H1 (cell line): ENCODE measurements at regions not wholly inside any gene's neighbourhood (a gene's known extent, or its start where the extent isn't known, plus 50 kb on each side); places are given as distances from the start of the nearest gene placed in this dataset.

ENCODE experiments used
- CTCF ChIA-PET: fragments of 300-600 bp; sonication (Branson Sonifier 250); formaldehyde crosslinking; loops from one replicate; lab custom pipeline; 2021; ENCODE audit not compliant: partially characterized antibody; lab: Charles Lee
- POLR2A ChIA-PET: fragments of 300-600 bp; sonication (Branson Sonifier 250); formaldehyde crosslinking; loops from one replicate; lab custom pipeline; 2021; ENCODE audit warnings: inconsistent platforms; ENCODE audit not compliant: partially characterized antibody; lab: Charles Lee
- DNase-seq, 2 experiments: peaks; one replicate each; pipeline versions ENCODE4 v3.0.0 to v3.0.0-alpha.2; 2010 to 2022; ENCODE audit warnings: low spot score in 2 of 2, low read depth in 1 of 2, mixed read lengths in 1 of 2
- FAIRE-seq: peaks from 2 replicates; lab custom pipeline; 2011; peaks lifted over from hg19 to GRCh38; lab: Jason Lieb, UNC
- H2AFZ ChIP-seq: 2 replicates; pipeline ENCODE4 v1.8.1; 2012; ENCODE audit warnings: low read length, inconsistent platforms
- H2AK5ac ChIP-seq: 2 replicates; pipeline ENCODE4 v1.6.1; 2013; ENCODE audit warnings: low read depth, low read length
- H2BK120ac ChIP-seq: replicated peaks from 2 replicates; pipeline ENCODE3; 2013; ENCODE audit warnings: low read depth, low read length, inconsistent platforms
- H2BK12ac ChIP-seq: 2 replicates; pipeline ENCODE4 v1.6.1; 2013; ENCODE audit warnings: low read depth, low read length
- H2BK15ac ChIP-seq: 2 replicates; pipeline ENCODE4 v1.6.1; 2013; ENCODE audit warnings: low read length
- H2BK20ac ChIP-seq: 2 replicates; pipeline ENCODE4 v1.6.1; 2013; ENCODE audit warnings: low read length
- H2BK5ac ChIP-seq: 2 replicates; pipeline ENCODE4 v1.6.1; 2013; ENCODE audit warnings: low read depth, low read length
- H3K14ac ChIP-seq: 2 replicates; pipeline ENCODE4 v1.6.1; 2013; ENCODE audit warnings: inconsistent platforms; ENCODE audit not compliant: insufficient read length
- H3K18ac ChIP-seq: 2 replicates; pipeline ENCODE4 v1.6.1; 2013; ENCODE audit warnings: low read length; ENCODE audit errors: extremely low read depth
- H3K23ac ChIP-seq: 2 replicates; pipeline ENCODE4 v1.6.1; 2013; ENCODE audit warnings: inconsistent platforms; ENCODE audit not compliant: insufficient read length
- H3K23me2 ChIP-seq: 2 replicates; pipeline ENCODE4 v1.6.1; 2013; ENCODE audit warnings: low read depth, low read length
- H3K27ac ChIP-seq: 2 replicates; pipeline ENCODE4 v1.6.1; 2011; ENCODE audit warnings: low read depth, low read length, inconsistent platforms
- H3K27me3 ChIP-seq, 4 experiments: replicated peaks in 1 of 4; 1 replicate in 1 of 4; 2 replicates in 3 of 4; pipeline versions ENCODE4 v1.6.1 to v1.8.1; 2011 to 2013; ENCODE audit warnings: low read length in 3 of 4, mild to moderate bottlenecking in 3 of 4, inconsistent platforms in 2 of 4, mixed read lengths in 2 of 4, moderate library complexity in 1 of 4; ENCODE audit not compliant: control insufficient read depth in 3 of 4, insufficient read depth in 3 of 4; ENCODE audit errors: extremely low read depth in 1 of 4
- H3K36me3 ChIP-seq, 4 experiments: 2 replicates each; pipeline versions ENCODE4 v1.6.1 to v1.8.1; 2011 to 2013; ENCODE audit warnings: mild to moderate bottlenecking in 4 of 4, low read length in 3 of 4, moderate library complexity in 2 of 4, control low read depth in 1 of 4, inconsistent platforms in 1 of 4; ENCODE audit not compliant: insufficient read depth in 4 of 4, control insufficient read depth in 2 of 4
- H3K4ac ChIP-seq: replicated peaks from 2 replicates; pipeline ENCODE3; 2013; ENCODE audit warnings: low read length, low read depth, mixed read lengths, inconsistent platforms; ENCODE audit not compliant: insufficient read length
- H3K4me1 ChIP-seq, 4 experiments: replicated peaks in 1 of 4; 1 replicate in 1 of 4; 2 replicates in 3 of 4; pipeline versions ENCODE4 v1.6.1 to v1.8.1; 2011 to 2013; ENCODE audit warnings: low read length in 3 of 4, inconsistent platforms in 2 of 4, mixed read lengths in 1 of 4; ENCODE audit not compliant: insufficient read depth in 4 of 4, control insufficient read depth in 3 of 4
- H3K4me2 ChIP-seq, 2 experiments: 2 replicates each; pipeline versions ENCODE4 v1.6.1 to v1.8.1; 2011 to 2013; ENCODE audit warnings: low read depth in 2 of 2, low read length in 2 of 2, control low read depth in 1 of 2, inconsistent platforms in 1 of 2, mild to moderate bottlenecking in 1 of 2; ENCODE audit not compliant: insufficient read depth in 1 of 2
- H3K4me3 ChIP-seq, 4 experiments: fragments of 200-600, 300-600 bp in 1 of 4; sonication (generic), shearing (Covaris generic), sonication (Bioruptor Twin) in 1 of 4; 2 replicates each; pipeline versions ENCODE4 v1.5.1 to v1.8.1; 2011 to 2016; ENCODE audit warnings: low read length in 4 of 4, low read depth in 3 of 4, control low read depth in 2 of 4, inconsistent platforms in 2 of 4, mild to moderate bottlenecking in 2 of 4, mixed read lengths in 1 of 4, moderate library complexity in 1 of 4; ENCODE audit not compliant: insufficient read depth in 2 of 4; ENCODE audit errors: extremely low read depth in 1 of 4
- H3K56ac ChIP-seq: replicated peaks from 2 replicates; pipeline ENCODE3; 2013; ENCODE audit warnings: low read depth, mild to moderate bottlenecking, mixed read lengths, low read length, inconsistent platforms; ENCODE audit not compliant: insufficient read length
- H3K79me1 ChIP-seq: 2 replicates; pipeline ENCODE4 v1.6.1; 2013; ENCODE audit warnings: low read depth, low read length, control low read depth
- H3K79me2 ChIP-seq, 2 experiments: 2 replicates each; pipeline versions ENCODE4 v1.6.1 to v1.8.1; 2012 to 2013; ENCODE audit warnings: low read length in 2 of 2, mild to moderate bottlenecking in 2 of 2, inconsistent platforms in 1 of 2; ENCODE audit not compliant: insufficient read depth in 2 of 2, control insufficient read depth in 1 of 2
- H3K9ac ChIP-seq, 4 experiments: replicated peaks in 1 of 4; 1 replicate in 1 of 4; 2 replicates in 3 of 4; pipeline versions ENCODE4 v1.6.1 to v1.8.1; 2011 to 2013; ENCODE audit warnings: low read depth in 3 of 4, low read length in 3 of 4, control low read depth in 2 of 4, mild to moderate bottlenecking in 2 of 4, moderate library complexity in 2 of 4, inconsistent platforms in 1 of 4; ENCODE audit errors: extremely low read depth in 1 of 4
- H3K9me3 ChIP-seq, 2 experiments: 2 replicates each; pipeline versions ENCODE4 v1.6.1 to v1.8.1; 2012 to 2013; ENCODE audit warnings: mild to moderate bottlenecking in 2 of 2, moderate library complexity in 2 of 2, control low read depth in 1 of 2, inconsistent platforms in 1 of 2, low read depth in 1 of 2, low read length in 1 of 2, mixed read lengths in 1 of 2; ENCODE audit not compliant: insufficient read depth in 2 of 2
- H4K20me1 ChIP-seq, 2 experiments: replicated peaks in 1 of 2; 2 replicates each; pipeline versions ENCODE3 to v1.8.1; 2011 to 2013; ENCODE audit warnings: inconsistent platforms in 2 of 2, low read length in 2 of 2, mild to moderate bottlenecking in 1 of 2; ENCODE audit not compliant: insufficient read depth in 2 of 2, control insufficient read depth in 1 of 2
- H4K5ac ChIP-seq: 2 replicates; pipeline ENCODE4 v1.6.1; 2013; ENCODE audit warnings: low read length, low read depth, mixed read lengths, inconsistent platforms; ENCODE audit not compliant: insufficient read length
- H4K8ac ChIP-seq: 2 replicates; pipeline ENCODE4 v1.8.0; 2013; ENCODE audit warnings: mild to moderate bottlenecking, moderate library complexity, low read length, inconsistent platforms; ENCODE audit not compliant: insufficient read depth; ENCODE audit errors: extremely low read depth
- H4K91ac ChIP-seq: replicated peaks from 2 replicates; pipeline ENCODE3; 2013; ENCODE audit warnings: low read length, mixed read lengths, inconsistent platforms; ENCODE audit not compliant: insufficient read length
- EZH2 ChIP-seq: fragments of 200-600 bp; sonication (generic); IDR thresholded peaks from 2 replicates; pipeline ENCODE4 v1.7.1; 2012; ENCODE audit warnings: low read depth, mild to moderate bottlenecking, moderate library complexity, low read length, inconsistent platforms; ENCODE audit not compliant: severe bottlenecking
- GTF2F1 ChIP-seq: IDR thresholded peaks from 2 replicates; pipeline ENCODE4 v1.6.1; 2012; ENCODE audit warnings: low read depth, low read length, improper control_type of control experiment, borderline replicate concordance
- JUN ChIP-seq: IDR thresholded peaks from 2 replicates; pipeline ENCODE4 v1.6.1; 2011; ENCODE audit warnings: low read depth, mild to moderate bottlenecking, improper control_type of control experiment, low read length
- RFX5 ChIP-seq: IDR thresholded peaks from 2 replicates; pipeline ENCODE4 v1.6.1; 2011; ENCODE audit warnings: low read depth, low read length, improper control_type of control experiment, borderline replicate concordance
- SIRT6 ChIP-seq: IDR thresholded peaks from one replicate; pipeline ENCODE4 v1.7.1; 2012; ENCODE audit warnings: low read length, inconsistent platforms
- SP2 ChIP-seq: IDR thresholded peaks from 2 replicates; pipeline ENCODE4 v1.6.1; 2012; ENCODE audit warnings: mild to moderate bottlenecking, low read length, inconsistent platforms
- SUZ12 ChIP-seq: fragments of 200-600 bp; sonication (generic); IDR thresholded peaks from 2 replicates; pipeline ENCODE4 v1.6.1; 2012; ENCODE audit warnings: mild to moderate bottlenecking, inconsistent platforms, low read length, moderate library complexity, mixed read lengths
- WGBS, 2 experiments: shearing (Covaris generic) in 1 of 2; methylation state at CpG; one replicate each; pipeline versions ENCODE4 v1.1.6 to v1.1.7; 2013 to 2015; ENCODE audit warnings: low lambda C conversion rate in 2 of 2, mixed read lengths in 2 of 2, inconsistent platforms in 1 of 2, low coverage in 1 of 2, missing lambda C conversion rate in 1 of 2; ENCODE audit not compliant: insufficient replicate concordance in 2 of 2, insufficient coverage in 1 of 2, insufficient read length in 1 of 2; ENCODE audit errors: extremely low coverage in 1 of 2, missing lambda C conversion rate in 1 of 2; 5-methylcytosine and 5-hydroxymethylcytosine counted together

DNA sequence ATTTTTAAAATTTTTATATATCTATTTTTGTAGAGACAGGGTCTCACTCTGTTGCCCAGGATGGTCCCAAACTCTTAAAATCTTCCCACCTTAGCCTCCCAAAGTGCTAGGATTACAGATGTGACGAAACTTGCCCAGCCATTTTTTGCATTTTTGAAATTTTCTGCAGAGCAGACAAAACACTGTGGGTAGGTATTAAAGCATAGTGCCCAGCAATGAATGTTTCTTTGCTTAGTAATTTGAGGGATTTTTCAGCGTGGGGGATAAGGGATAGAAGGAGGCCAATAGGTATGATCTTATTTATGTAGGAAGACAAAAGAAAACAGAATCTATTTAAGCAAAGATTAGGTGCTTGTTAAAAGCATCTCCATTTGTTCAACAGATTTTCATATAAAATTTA is 446.8 kb upstream of the DPH6 start:
- Histone ChIP-seq H2AFZ (no peak overlapping the region), H2BK5ac (no peak overlapping the region), H4K8ac (no peak overlapping the region), H2BK20ac (no peak overlapping the region), H3K9ac (no peak overlapping the region), H3K56ac (no peak overlapping the region), H3K4me3 (no peak overlapping the region), H3K79me1 (no peaks in the 10 kb centered on the region), H3K36me3 (no peaks in the 10 kb centered on the region), H3K4me2 (no peak overlapping the region), H3K18ac (no peak overlapping the region), H2AK5ac (no peak overlapping the region), H2BK120ac (no peak overlapping the region), H2BK15ac (no peak overlapping the region), H3K79me2 (no peaks in the 10 kb centered on the region), H3K14ac (no peak overlapping the region), H4K20me1 (no peaks in the 10 kb centered on the region), H3K4me1 (no peaks in the 10 kb centered on the region), H3K4ac (no peak overlapping the region), H3K27ac (no peak overlapping the region), H4K91ac (no peak overlapping the region), H2BK12ac (no peak overlapping the region), H3K9me3 (no peaks in the 10 kb centered on the region), H4K5ac (no peak overlapping the region), H3K27me3 (no peaks in the 10 kb centered on the region), H3K23me2 (no peaks in the 10 kb centered on the region), H3K23ac (no peak overlapping the region)
- WGBS, 2 experiments, result 80% methylated on average over 2 of the region's 2 CpGs; no CpG with 5 or more reads in 1 of the 2 experiments
- no peak for FAIRE-seq
- DNase-seq, result no peak
- no peak for TF ChIP-seq RFX5
- TF ChIP-seq EZH2, result no peak
- TF ChIP-seq SUZ12, result no peak
- no peak for TF ChIP-seq SP2
- no peak for TF ChIP-seq GTF2F1
- no peak for TF ChIP-seq SIRT6
- no peak for TF ChIP-seq JUN
- CTCF ChIA-PET, result no interaction called here
- POLR2A ChIA-PET, result no interaction called here
